GM21619 (cell line): ENCODE measurements at regions not wholly inside any gene's neighbourhood (a gene's known extent, or its start where the extent isn't known, plus 50 kb on each side); places are given as distances from the start of the nearest gene placed in this dataset.
"Not testable (repeated sequence)": the region's sequence is repeated elsewhere in the genome, so short reads cannot be mapped to it uniquely, and the experiment has no call there.

Experiments used
- ATAC-seq: cut with Tn5 transposase; IDR thresholded peaks from one replicate; pipeline ENCODE4 v1.9.1; 2021; ENCODE audit not compliant: unreplicated experiment

- ATAC-seq: no peak
These were observed 62.6 kb downstream of the ZIC1 start for GRCh38 chr3:147471741-147472140.

DNA sequence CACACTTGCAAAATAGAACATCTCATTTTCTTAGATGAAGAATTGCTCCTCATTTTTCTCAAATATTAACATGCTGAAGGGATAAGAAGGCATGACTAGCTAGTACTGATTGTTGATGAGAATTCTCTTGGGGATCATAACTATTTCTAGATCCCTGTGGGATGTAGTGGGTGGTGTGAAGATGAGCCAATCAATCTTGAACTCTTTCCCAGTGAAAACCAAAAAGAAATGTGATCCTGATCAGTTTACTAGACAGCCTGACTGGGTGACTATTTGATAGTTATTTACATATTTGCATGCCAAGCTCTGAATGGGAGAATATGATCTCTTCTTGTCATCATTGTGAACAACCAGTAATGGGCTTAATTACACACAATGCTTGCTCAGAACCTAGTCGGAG lies 63.7 kb downstream of the ZIC1 start:
- no peak for ATAC-seq

DNA sequence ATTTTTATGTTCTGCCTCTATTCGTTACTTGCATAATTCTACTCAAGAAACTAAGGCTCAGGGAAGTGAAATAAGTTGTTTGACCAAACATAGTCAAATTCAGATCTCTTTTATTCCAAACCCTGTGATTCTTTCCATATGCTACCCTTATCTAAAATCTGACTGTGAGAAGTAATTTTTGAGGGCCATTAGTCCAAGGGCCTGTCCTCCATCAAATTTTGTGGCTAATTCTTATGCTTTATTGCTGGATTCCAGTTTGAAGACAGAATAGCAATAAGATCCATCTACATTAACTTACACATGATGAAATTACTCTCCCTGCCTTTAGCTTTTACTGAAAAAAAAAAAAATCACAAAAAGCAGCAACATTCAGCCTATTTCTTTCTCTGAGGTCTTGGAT lies 74.0 kb downstream of the ZIC1 start:
- ATAC-seq: no peak

DNA sequence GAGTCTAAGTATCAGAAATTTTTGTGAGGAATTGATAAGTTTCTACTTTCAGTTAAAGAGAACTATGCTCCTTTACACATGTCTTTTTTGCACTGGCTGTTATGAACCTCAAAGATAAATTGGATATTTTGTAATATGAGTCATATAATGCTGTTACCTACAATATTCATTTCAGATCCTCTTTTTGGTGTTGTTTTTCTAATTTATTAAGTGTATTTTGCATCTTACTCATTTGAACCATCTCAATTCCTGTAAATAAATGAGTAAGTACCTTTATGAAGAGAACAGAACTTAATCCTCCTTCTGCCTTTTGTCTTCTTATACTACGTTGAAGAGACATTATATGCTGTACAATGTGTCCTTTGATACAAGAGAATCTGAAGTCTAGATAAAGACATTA lies 74.4 kb downstream of the ZIC1 start:
- ATAC-seq: no peak

- no peak for ATAC-seq
These were observed 83.9 kb downstream of the ZIC1 start for GRCh38 chr3:147493065-147493464.

- no peak for ATAC-seq
These were observed 84.5 kb downstream of the ZIC1 start for GRCh38 chr3:147493666-147494065.

DNA sequence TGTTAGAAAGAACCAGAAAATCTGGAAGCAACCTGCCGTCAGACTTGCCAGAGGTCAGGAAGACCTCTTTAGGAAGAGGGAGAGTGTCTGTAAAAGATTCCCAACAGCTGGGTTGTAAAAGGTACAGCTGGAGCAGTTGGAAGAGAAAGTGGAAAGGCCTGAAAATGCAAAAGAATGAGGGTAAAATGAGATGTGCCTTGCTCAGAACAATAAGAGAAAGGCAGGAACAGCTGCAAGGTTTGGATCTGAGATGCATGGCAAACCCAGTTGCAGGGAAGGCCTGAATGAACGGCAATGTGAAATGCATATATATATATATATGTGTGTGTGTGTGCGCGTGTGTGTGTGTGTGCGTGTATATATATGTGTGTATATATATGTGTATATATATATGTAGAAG lies 88.1 kb downstream of the ZIC1 start:
- ATAC-seq: no peak

GRCh38 chr3:147507638-147508286 lies 98.6 kb downstream of the ZIC1 start:
- no peak for ATAC-seq

- no peak for ATAC-seq
These were observed 100.3 kb downstream of the ZIC1 start for GRCh38 chr3:147509448-147509847.

- ATAC-seq: no peak
These were observed 104.6 kb downstream of the ZIC1 start for GRCh38 chr3:147513785-147514184.

DNA sequence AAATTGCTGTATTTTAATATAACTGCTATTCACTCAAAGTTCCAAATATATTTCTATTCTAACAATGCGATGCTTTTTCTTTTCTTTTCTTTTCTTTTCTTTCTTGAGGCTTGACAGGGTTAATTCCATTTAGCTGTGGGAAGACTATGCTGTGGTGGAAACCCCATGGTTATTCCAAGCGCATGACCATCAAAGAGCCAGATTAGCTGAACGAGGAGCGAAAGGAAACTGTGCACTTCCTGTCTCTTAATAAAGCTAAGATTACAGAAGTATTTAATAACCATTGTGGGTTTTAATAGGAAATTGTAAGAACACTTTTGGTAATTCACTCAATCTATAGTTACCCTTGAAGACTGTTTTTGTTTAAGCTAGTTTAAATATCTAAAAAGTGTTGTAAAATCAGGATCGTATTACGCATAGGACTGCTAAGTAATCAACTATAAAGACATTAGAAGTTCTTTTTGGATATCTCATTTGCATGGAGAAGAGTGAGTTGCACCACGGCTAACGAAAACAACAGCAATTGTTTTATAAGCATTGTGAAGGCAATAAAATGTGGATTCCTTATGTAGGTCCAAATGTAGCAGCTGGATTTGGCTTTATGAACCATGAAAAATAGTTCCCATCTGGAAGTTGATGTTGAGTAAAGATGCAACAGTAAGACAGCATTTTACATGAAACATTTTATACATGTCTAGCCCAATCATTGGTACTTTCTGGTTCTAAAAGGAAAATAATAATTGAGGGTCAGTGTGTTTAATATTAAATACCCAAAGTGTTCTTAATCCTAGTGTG lies 105.4 kb downstream of the ZIC1 start:
- ATAC-seq: no peak

- ATAC-seq: no peak
These were observed 109.3 kb downstream of the ZIC1 start for GRCh38 chr3:147518465-147518864.

DNA sequence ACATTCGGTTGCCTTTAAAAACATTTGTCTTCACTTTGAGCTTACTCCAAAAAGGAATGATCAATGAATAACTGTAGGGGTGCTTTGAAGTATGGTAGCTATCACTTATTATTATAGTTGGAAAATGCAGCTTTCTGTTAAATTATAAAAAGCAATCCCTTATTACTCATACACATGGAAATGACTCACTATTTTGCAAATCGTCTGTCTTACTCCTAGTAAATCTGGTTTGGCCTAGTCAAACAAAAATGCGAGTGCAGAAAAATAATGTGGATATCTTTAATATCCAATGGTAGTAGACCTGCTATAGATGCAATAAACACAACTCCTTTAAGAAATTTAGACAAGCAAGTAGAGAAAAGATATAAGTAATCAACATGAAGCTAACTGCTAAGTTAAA lies 112.5 kb downstream of the ZIC1 start:
- no peak for ATAC-seq

DNA sequence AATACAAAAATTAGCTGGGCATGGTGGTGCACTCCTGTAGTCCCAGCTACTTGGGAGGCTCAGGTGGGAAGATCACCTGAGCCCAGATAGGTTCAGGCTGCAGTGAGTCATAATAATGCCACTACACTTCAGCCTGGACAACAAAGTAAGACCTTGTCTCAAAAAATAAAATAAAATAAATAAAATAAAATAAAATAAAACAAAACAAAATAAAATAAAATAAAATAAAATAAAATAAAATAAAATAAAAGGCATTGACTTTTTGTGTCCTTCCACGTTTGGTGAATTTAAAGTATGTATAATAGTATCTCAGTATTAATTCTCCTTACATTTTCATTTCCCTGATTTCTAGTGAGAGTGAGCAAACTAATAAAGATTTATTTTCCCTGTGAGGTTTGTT lies 113.6 kb downstream of the ZIC1 start:
- ATAC-seq: not testable (repeated sequence)

DNA sequence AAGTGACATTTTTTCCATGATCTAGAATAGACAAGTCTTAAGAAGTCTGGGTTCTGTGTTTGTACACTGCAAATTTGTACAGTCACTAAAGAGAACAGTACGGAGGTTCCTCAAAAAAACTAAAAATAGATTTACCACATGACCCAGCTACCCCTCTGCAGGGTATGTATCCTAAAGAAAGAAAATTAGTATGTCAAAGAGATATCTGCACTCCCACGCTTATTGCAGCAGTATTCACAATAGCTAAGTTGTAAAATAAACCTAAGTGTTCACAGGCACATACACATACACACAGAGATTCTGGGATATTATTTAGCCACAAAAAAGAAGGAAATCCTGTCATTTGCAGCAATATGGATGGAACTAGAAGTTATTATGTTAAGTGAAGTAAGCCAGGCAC lies 120.4 kb downstream of the ZIC1 start:
- ATAC-seq: no peak

DNA sequence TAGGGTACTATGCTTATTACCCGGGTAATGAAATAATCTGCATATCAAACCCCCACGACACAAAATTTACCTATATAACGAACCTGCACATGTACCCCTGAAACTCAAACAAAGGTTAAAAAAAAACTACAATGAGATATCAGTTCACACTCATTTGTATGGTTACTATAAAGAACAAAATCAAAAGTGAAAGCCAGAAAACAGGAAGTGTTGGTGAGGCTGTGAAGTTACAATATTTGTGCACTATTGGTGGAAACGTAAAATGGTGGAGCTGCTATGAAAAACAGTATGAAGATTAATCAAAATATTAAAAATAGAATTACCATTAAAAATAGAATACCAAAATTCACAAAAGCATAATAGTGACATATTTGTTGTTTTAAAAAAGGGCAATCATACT lies 128.9 kb downstream of the ZIC1 start:
- peak; percentile 54 for ATAC-seq

DNA sequence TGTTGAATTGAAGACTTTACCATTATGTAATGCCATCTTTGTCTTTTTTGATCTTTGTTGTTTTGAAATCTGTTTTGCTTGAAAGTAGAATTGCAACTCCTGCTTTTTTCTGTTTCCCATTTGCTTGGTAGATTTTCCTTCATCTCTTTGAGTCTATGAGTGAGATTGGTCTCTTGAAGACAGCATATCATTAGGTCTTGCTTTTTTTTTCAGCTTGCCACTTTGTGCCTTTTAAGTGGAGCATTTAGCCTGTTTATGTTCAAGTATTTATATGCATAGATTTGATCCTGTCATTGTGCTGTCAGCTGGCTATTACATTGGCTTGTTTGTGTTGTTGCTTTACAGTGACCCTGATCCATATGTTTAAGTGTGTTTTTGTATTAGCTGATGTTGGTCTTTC lies 131.8 kb downstream of the ZIC1 start:
- ATAC-seq: no peak

DNA sequence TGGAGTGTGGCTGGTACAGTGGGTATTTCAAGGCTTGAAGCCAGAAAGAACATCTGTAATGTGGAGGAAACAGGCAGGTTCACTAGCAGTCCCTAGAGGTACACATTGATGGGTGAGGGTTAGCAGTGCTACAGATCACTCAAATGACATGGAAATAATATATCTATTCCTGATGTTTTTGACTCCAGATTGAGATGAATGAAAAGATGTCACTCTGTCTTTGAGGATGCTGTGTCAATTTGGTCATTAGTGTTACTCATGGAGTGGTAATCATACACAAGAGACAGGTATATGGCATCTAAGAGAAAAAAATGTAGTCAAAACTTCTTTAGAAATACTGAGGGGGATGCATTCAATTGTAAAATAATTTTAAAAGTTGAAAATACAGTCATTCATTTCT lies 135.1 kb downstream of the ZIC1 start:
- ATAC-seq: no peak

- no peak for ATAC-seq
These were observed 142.3 kb downstream of the ZIC1 start for GRCh38 chr3:147551491-147551890.

DNA sequence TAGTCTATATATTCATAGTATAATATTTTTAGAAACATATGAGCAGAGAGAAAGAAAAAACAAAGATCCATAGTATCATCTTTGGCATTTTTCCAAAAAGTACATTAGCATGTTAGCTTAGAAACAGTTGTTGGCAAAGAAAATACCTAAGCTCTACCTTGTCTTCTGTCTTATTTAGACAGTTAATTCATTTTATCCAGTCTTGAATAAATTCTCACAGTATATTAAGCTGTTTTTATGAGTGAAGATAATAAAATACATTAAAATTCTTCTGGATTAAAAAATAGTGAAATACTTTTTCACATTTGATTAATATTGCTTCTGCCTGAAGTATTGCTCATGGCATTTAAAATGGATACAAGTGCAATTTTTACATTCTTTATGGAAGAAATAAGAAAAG lies 145.2 kb downstream of the ZIC1 start:
- ATAC-seq: no peak

GRCh38 chr3:147572970-147573340 lies 163.8 kb downstream of the ZIC1 start:
- ATAC-seq: no peak

DNA sequence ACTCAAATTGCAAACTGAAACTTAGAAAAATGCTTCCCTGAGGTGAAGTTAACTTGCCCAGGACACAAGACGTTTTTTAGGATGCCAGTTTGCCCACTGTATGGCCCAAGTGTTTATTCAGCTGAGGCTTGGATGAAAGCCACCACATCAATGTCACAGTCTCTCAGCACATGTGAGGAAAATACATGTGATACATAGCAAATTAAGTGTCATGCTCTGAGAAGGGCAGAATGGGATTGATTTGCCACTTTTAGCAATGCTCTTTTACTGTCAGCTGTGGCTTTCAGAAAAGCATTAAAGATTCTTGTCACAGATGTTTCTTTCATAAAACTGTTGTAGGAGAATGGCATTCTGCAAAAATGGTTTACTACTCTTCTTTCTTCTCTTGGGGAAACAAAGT lies 165.5 kb downstream of the ZIC1 start:
- no peak for ATAC-seq

DNA sequence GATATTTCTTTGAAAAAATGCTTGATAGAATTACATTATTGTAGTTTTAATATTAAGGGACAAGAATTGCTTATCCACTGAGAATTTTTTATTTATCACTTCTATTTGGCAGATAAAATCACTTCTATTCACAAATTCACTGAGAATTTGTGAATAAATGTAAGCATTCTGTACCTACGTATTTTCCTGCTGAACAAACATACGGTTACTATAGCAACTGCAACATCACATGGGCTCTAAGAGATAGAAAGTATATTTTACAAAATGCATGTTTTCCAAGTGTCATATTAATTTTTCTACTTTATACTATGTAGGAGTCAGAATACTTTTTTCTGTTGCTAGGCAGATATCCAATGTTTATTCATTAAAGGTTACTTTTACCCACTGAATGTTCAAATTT lies 166.2 kb downstream of the ZIC1 start:
- ATAC-seq: no peak
